ENCODE measurements at regions not wholly inside any gene's neighbourhood (a gene's known extent, or its start where the extent isn't known, plus 50 kb on each side); places are given as distances from the start of the nearest gene placed in this dataset.

DNA sequence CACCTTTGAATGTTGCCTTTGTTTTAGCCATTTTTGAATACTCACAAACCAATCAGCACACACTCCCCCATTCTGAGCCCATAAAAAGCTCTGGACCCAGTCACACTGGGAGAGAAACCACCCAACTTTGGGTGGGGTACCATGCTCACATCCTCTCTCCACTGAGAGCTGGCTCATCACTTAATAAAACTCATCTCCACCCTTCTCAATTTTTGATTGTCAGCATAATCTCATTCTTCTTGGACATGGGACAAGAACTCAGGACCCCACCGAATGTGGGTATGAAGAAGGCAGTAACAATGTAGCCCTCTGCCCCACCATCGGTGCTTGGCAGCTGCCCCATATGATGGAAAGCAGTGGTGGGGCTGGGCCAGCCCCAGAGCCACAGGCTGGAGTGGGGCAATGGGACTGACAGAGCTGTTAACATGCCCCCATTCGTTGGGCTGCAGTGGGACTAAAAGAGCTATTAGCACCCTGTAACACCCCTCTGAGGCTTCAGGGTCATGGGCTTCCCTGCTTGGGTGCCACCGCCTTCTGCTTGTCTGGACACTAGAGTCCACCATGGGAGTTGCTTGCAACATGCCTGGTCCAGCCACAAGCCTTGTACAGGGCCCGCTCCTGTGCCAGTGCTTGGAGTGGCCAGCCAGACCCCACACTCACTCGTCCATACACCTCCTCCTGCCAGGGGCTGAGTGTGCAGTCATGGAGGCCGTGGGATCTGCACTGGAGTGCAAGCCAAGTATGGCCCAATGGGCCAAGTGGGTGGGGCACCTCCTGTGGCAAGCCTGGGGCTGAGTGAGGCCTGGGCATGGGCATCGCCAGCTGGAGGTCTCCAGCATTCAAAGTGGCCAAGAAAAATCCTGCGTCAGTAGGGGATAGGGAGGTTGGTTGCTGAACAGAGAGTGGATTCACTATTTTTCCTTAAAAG is 471.1 kb downstream of the TBC1D22A start:
- TF ChIP-seq EP300 (IDR thresholded peaks at IDR 0.05) (no peak), CTCF (IDR thresholded peaks at IDR 0.05) (no peak), POLR2AphosphoS5 (IDR thresholded peaks at IDR 0.05) (no peak), POLR2A (IDR thresholded peaks at IDR 0.05) (no peak)
- DNase-seq = no peak
- intact Hi-C loops (cut with DNase I; ENCODE audit: low total_unique reads) = no loop called here
- WGBS, 5 donors = 73 to 80% (median 76%) methylated on average over 9 of the region's 9 CpGs
- H3K36me3 ChIP-seq = no peaks in the 10 kb centered on the region
- H3K27me3 ChIP-seq = peaks cover 0 to 9% (median 0%) of the 10 kb centered on the region in 3 donors
- no peaks in the 10 kb centered on the region for H3K4me1 ChIP-seq
- H3K27ac ChIP-seq = no peak overlapping the region
- no peak overlapping the region for H3K4me3 ChIP-seq
- H3K9me3 ChIP-seq = peaks cover 3 to 16% (median 15%) of the 10 kb centered on the region in 4 donors

DNA sequence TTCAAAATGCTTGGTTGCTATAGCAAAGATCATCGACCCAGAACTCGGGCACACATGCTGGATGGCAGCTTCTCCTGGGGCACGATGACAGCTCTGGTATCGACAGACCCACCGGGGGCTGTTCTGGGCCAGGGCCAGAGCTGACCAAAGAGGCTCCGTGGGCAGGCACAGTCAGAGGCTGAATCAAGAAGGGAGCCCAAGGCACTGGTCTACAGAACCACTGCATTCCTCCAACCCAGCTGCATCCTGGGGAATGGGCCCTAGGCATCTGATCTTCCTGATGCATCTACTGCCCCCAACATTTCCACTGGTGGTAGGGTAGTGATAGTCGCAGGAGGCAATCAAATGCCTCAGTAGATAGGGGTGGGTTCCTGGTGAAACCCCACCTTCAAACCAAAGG is 470.3 kb downstream of the TBC1D22A start:
- TF ChIP-seq POLR2A (IDR thresholded peaks at IDR 0.05) (no peak), CTCF (IDR thresholded peaks at IDR 0.05) (no peak), POLR2AphosphoS5 (IDR thresholded peaks at IDR 0.05) (no peak), EP300 (IDR thresholded peaks at IDR 0.05) (no peak)
- WGBS, 5 donors = 77 to 85% (median 81%) methylated on average over 4 to 7 of the region's 7 CpGs

DNA sequence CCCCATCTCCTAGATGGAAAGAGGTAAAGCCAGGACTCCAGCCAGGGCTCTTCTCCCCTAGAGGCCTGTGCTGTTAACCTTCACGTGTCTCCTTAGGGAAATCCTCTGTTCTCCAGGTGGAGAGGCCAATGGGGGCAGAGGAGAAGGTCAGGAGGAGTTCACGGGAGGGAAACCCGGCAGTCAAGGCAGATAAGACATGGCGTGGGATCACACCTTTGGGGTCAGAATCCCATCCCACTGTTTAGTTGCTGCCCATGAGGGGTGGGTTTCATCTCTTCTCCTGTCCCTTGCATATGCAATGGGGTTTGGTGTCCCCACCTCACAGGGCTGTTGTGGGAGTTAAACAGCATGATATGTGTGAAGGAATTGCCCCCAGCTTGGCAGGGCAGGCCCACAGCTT is 469.7 kb downstream of the TBC1D22A start:
- peaks cover 3 to 16% (median 15%) of the 10 kb centered on the region in 4 donors for H3K9me3 ChIP-seq
- no peaks in the 10 kb centered on the region for H3K4me1 ChIP-seq
- no peak overlapping the region for H3K27ac ChIP-seq
- H3K36me3 ChIP-seq = no peaks in the 10 kb centered on the region
- intact Hi-C loops (cut with DNase I; ENCODE audit: low total_unique reads) = no loop called here
- no peak for DNase-seq
- WGBS, 5 donors = 35 to 75% (median 70%) methylated on average over 2 to 4 of the region's 4 CpGs
- TF ChIP-seq EP300 (IDR thresholded peaks at IDR 0.05) = no peak
- no peak for TF ChIP-seq POLR2AphosphoS5 (IDR thresholded peaks at IDR 0.05)
- H3K27me3 ChIP-seq = no peaks in the 10 kb centered on the region
- H3K4me3 ChIP-seq = no peak overlapping the region

More for the DNA sequence above, 470.3 kb downstream of the TBC1D22A start:
- H3K36me3 ChIP-seq = no peaks in the 10 kb centered on the region
- no peaks in the 10 kb centered on the region for H3K4me1 ChIP-seq
- no peak overlapping the region for H3K27ac ChIP-seq
- DNase-seq = no peak
- peaks cover 3 to 16% (median 15%) of the 10 kb centered on the region in 4 donors for H3K9me3 ChIP-seq
- no peak overlapping the region for H3K4me3 ChIP-seq
- intact Hi-C loops (cut with DNase I; ENCODE audit: low total_unique reads) = no loop called here
- H3K27me3 ChIP-seq = peaks cover 0 to under 1% (median 0%) of the 10 kb centered on the region in 3 donors

- Histone ChIP-seq H3K27ac (no peak overlapping the region), H3K27me3 (no peaks in the 10 kb centered on the region), H3K4me1 (no peaks in the 10 kb centered on the region), H3K36me3 (no peaks in the 10 kb centered on the region), H3K4me3 (no peak overlapping the region), H3K9me3 (peaks cover 3 to 16% (median 15%) of the 10 kb centered on the region in 4 donors)
- intact Hi-C loops (cut with DNase I; ENCODE audit: low total_unique reads) = no loop called here
- no peak for DNase-seq
- TF ChIP-seq EP300 (IDR thresholded peaks at IDR 0.05) (no peak), POLR2AphosphoS5 (IDR thresholded peaks at IDR 0.05) (no peak)
- 70 to 81% (median 77%) methylated on average over 7 of the region's 7 CpGs for WGBS, 5 donors
These were observed 469.3 kb downstream of the TBC1D22A start for GRCh38 chr22:47231759-47232158.

- 87 to 91% (median 88%) methylated on average over 5 of the region's 5 CpGs for WGBS, 5 donors
- Histone ChIP-seq H3K27me3 (peaks cover 0 to 7% (median 0%) of the 10 kb centered on the region in 3 donors), H3K27ac (no peak overlapping the region), H3K36me3 (no peaks in the 10 kb centered on the region), H3K4me3 (no peak overlapping the region), H3K9me3 (peaks cover 3 to 16% (median 15%) of the 10 kb centered on the region in 4 donors), H3K4me1 (no peaks in the 10 kb centered on the region)
- TF ChIP-seq POLR2A (IDR thresholded peaks at IDR 0.05) = no peak
- TF ChIP-seq EP300 (IDR thresholded peaks at IDR 0.05) = no peak
- no peak for DNase-seq
- intact Hi-C loops (cut with DNase I; ENCODE audit: low total_unique reads) = no loop called here
These were observed 468.3 kb downstream of the TBC1D22A start for GRCh38 chr22:47230741-47231140.
